ENCODE measurements at regions not wholly inside any gene's neighbourhood (a gene's known extent, or its start where the extent isn't known, plus 50 kb on each side); places are given as distances from the start of the nearest gene placed in this dataset.

GRCh38 chr13:90388887-90389452 is 958.5 kb upstream of the MIR17HG start:
- DNase-seq (ENCODE audit: low spot score): peak; percentile 27
- BruUV-seq (replicated peaks): no TSS peak
- intact Hi-C loops (cut with micrococcal nuclease; ENCODE audit: unreplicated experiment): no loop called here
- H3K27me3 ChIP-seq (replicated peaks; ENCODE audit: insufficient read depth, low read depth, low read length, poor library complexity): no peaks in the 10 kb centered on the region
- no peaks in the 10 kb centered on the region for H3K36me3 ChIP-seq (ENCODE audit: insufficient read depth, low read length, poor library complexity, severe bottlenecking)
- peaks cover 12% of the 10 kb centered on the region for H3K4me1 ChIP-seq (ENCODE audit: insufficient read depth, low read length, poor library complexity, severe bottlenecking)
- ChIA-PET CTCF (no interaction called here), POLR2A (ENCODE audit: low non-redundant PET) (no interaction called here)
- no peak for TF ChIP-seq CTCF (conservative IDR thresholded peaks at IDR 0.05; ENCODE audit: low read depth, low read length)
- TF ChIP-seq EZH2 (IDR thresholded peaks at IDR 0.05; ENCODE audit: borderline replicate concordance, low read depth, low read length, poor library complexity, severe bottlenecking): no peak
- no peaks in the 10 kb centered on the region for H3K9me3 ChIP-seq (ENCODE audit: low read depth, low read length, poor library complexity, severe bottlenecking)
- H3K27ac ChIP-seq (ENCODE audit: low read depth, low read length, poor library complexity, severe bottlenecking): no peak overlapping the region
- no peak overlapping the region for H3K4me3 ChIP-seq (ENCODE audit: low read depth, low read length, poor library complexity, severe bottlenecking)

GRCh38 chr13:90389537-90389936 is 958.0 kb upstream of the MIR17HG start:
- Histone ChIP-seq H3K4me1 (ENCODE audit: insufficient read depth, low read length, poor library complexity, severe bottlenecking) (peaks cover 12% of the 10 kb centered on the region), H3K27ac (ENCODE audit: low read depth, low read length, poor library complexity, severe bottlenecking) (no peak overlapping the region), H3K27me3 (replicated peaks; ENCODE audit: insufficient read depth, low read depth, low read length, poor library complexity) (no peaks in the 10 kb centered on the region), H3K36me3 (ENCODE audit: insufficient read depth, low read length, poor library complexity, severe bottlenecking) (no peaks in the 10 kb centered on the region), H3K4me3 (ENCODE audit: low read depth, low read length, poor library complexity, severe bottlenecking) (no peak overlapping the region), H3K9me3 (ENCODE audit: low read depth, low read length, poor library complexity, severe bottlenecking) (no peaks in the 10 kb centered on the region)
- intact Hi-C loops (cut with micrococcal nuclease; ENCODE audit: unreplicated experiment): no loop called here
- POLR2A ChIA-PET (ENCODE audit: low non-redundant PET): no interaction called here
- DNase-seq (ENCODE audit: low spot score): no peak
- no peak for TF ChIP-seq CTCF (conservative IDR thresholded peaks at IDR 0.05; ENCODE audit: low read depth, low read length)
- no peak for TF ChIP-seq EZH2 (IDR thresholded peaks at IDR 0.05; ENCODE audit: borderline replicate concordance, low read depth, low read length, poor library complexity, severe bottlenecking)
- CTCF ChIA-PET: no interaction called here
- no TSS peak for BruUV-seq (replicated peaks)

GRCh38 chr13:90393408-90393807 is 954.1 kb upstream of the MIR17HG start:
- no peak for DNase-seq (ENCODE audit: low spot score)
- no peak overlapping the region for H3K27ac ChIP-seq (ENCODE audit: low read depth, low read length, poor library complexity, severe bottlenecking)
- H3K9me3 ChIP-seq (ENCODE audit: low read depth, low read length, poor library complexity, severe bottlenecking): no peaks in the 10 kb centered on the region
- H3K27me3 ChIP-seq (replicated peaks; ENCODE audit: insufficient read depth, low read depth, low read length, poor library complexity): no peaks in the 10 kb centered on the region
- intact Hi-C loops (cut with micrococcal nuclease; ENCODE audit: unreplicated experiment): no loop called here
- BruUV-seq (replicated peaks): no TSS peak
- CTCF ChIA-PET: no interaction called here
- no peak overlapping the region for H3K4me3 ChIP-seq (ENCODE audit: low read depth, low read length, poor library complexity, severe bottlenecking)
- TF ChIP-seq CTCF (conservative IDR thresholded peaks at IDR 0.05; ENCODE audit: low read depth, low read length) (no peak), EZH2 (IDR thresholded peaks at IDR 0.05; ENCODE audit: borderline replicate concordance, low read depth, low read length, poor library complexity, severe bottlenecking) (no peak)
- H3K4me1 ChIP-seq (ENCODE audit: insufficient read depth, low read length, poor library complexity, severe bottlenecking): no peaks in the 10 kb centered on the region
- POLR2A ChIA-PET (ENCODE audit: low non-redundant PET): no interaction called here
- H3K36me3 ChIP-seq (ENCODE audit: insufficient read depth, low read length, poor library complexity, severe bottlenecking): no peaks in the 10 kb centered on the region

All from A673 (cell line).